ENCODE measurements at regions not wholly inside any gene's neighbourhood (a gene's known extent, or its start where the extent isn't known, plus 50 kb on each side); places are given as distances from the start of the nearest gene placed in this dataset.
"Not testable (repeated sequence)": the region's sequence is repeated elsewhere in the genome, so short reads cannot be mapped to it uniquely, and the experiment has no call there.

DNA sequence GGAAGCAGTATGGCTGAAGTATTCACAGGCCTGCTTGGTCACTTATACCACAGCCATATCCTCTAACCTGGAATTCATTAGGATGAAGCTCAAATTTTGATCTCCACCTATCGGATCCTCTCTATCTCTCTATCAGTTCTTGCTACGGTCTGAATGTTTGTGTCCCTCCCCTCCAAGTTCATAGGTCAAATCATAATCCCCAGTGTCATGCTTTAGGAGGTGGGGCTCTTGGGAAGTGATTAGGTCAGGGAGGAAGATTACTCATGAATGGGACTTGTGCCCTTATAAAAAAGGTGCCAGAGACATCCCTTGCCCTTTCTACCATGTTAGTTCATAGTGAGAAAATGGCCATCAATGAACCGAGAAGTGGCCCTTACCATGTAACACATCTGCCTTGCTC, 190.8 kb upstream of the MYLIP start:
- TF ChIP-seq EP300 (IDR thresholded peaks at IDR 0.05), result no peak
- TF ChIP-seq POLR2A (IDR thresholded peaks at IDR 0.05), result no peak
- TF ChIP-seq, protein P1, sequence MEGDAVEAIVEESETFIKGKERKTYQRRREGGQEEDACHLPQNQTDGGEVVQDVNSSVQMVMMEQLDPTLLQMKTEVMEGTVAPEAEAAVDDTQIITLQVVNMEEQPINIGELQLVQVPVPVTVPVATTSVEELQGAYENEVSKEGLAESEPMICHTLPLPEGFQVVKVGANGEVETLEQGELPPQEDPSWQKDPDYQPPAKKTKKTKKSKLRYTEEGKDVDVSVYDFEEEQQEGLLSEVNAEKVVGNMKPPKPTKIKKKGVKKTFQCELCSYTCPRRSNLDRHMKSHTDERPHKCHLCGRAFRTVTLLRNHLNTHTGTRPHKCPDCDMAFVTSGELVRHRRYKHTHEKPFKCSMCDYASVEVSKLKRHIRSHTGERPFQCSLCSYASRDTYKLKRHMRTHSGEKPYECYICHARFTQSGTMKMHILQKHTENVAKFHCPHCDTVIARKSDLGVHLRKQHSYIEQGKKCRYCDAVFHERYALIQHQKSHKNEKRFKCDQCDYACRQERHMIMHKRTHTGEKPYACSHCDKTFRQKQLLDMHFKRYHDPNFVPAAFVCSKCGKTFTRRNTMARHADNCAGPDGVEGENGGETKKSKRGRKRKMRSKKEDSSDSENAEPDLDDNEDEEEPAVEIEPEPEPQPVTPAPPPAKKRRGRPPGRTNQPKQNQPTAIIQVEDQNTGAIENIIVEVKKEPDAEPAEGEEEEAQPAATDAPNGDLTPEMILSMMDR (IDR thresholded peaks at IDR 0.05), result no peak
- no peaks in the 10 kb centered on the region for H3K36me3 ChIP-seq
- H3K9me3 ChIP-seq, result no peaks in the 10 kb centered on the region
- no peak overlapping the region for H3K27ac ChIP-seq
- H3K4me1 ChIP-seq (ENCODE audit: insufficient read depth), result no peaks in the 10 kb centered on the region
- intact Hi-C loops (cut with DNase I), result no loop called here
- no peaks in the 10 kb centered on the region for H3K27me3 ChIP-seq
- H3K4me3 ChIP-seq, result no peak overlapping the region
- WGBS, 3 donors, result 85 to 91% (median 88%) methylated on average over 3 of the region's 3 CpGs
- no peak for DNase-seq

DNA sequence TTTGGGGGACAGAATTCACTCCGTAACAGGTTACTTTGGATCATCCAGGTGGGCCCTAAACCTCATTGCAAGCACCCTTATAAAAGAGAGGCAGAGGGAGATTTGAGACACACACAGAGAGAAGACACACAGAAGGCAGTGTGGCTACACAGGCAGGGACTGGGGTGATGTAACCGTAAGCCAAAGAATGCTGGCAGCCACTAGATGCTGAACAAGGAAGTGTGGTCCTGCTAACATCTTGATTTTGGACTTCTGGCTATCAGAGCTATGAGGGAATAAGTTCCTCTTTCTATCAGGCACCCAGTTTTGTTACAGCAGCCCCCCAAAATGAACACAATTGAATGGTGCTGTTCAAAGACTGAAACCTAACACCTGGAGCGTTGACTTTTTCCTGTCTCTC, 191.3 kb upstream of the MYLIP start:
- no peaks in the 10 kb centered on the region for H3K27me3 ChIP-seq
- no peak for TF ChIP-seq EP300 (IDR thresholded peaks at IDR 0.05)
- H3K4me1 ChIP-seq (ENCODE audit: insufficient read depth), result no peaks in the 10 kb centered on the region
- no peaks in the 10 kb centered on the region for H3K36me3 ChIP-seq
- H3K4me3 ChIP-seq, result no peak overlapping the region
- WGBS, 3 donors, result 94 to 98% (median 96%) methylated on average over 3 of the region's 3 CpGs
- intact Hi-C loops (cut with DNase I), result no loop called here
- no peak for DNase-seq
- H3K9me3 ChIP-seq, result no peaks in the 10 kb centered on the region
- no peak overlapping the region for H3K27ac ChIP-seq

DNA sequence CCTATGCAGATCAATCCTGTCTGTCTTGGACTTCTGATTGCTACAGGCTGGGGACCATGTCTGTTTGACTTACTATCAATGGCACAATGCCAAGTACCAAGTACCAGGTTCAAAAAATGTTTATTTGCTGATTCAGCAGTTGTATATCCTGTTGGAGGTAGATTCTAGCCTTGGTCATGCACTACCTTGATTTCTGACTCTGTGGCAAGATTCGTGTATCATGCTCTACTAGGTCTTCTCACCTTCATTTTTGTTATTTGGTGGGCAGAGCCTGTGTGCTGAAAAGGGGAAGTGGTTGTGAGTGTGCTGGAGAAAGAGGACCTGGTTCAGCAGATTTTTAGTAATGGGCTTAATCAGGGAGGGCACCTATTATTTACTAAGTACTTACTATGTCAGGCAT, 192.4 kb upstream of the MYLIP start:
- Histone ChIP-seq H3K36me3 (no peaks in the 10 kb centered on the region), H3K4me1 (ENCODE audit: insufficient read depth) (no peaks in the 10 kb centered on the region), H3K4me3 (no peak overlapping the region), H3K27ac (no peak overlapping the region), H3K27me3 (no peaks in the 10 kb centered on the region), H3K9me3 (no peaks in the 10 kb centered on the region)
- no peak for DNase-seq
- TF ChIP-seq, protein P1 (IDR thresholded peaks at IDR 0.05), result no peak
- 68 to 82% (median 74%) methylated on average over 1 of the region's 1 CpG for WGBS, 3 donors
- intact Hi-C loops (cut with DNase I), result no loop called here

DNA sequence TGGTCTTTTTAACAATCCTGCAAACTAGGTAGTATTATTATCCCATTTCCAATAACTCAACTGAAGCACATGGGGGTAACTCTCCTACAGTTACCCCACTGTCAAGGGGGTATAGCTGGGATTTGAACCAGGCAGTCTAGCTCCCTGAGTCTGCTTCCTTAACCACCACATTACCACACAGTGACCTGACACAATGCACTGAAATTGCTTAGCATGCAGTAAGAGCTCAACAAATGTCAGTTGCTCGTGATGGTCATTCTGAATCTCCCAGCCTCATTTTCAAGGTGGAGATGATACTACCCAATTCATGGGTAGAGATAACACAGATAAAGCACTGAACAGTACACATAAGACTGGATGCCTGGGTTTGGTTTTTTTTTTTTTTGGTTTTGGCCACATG, 193.2 kb upstream of the MYLIP start:
- H3K4me1 ChIP-seq (ENCODE audit: insufficient read depth), result no peaks in the 10 kb centered on the region
- H3K27ac ChIP-seq, result no peak overlapping the region
- no peak overlapping the region for H3K4me3 ChIP-seq
- H3K36me3 ChIP-seq, result no peaks in the 10 kb centered on the region
- WGBS, 3 donors, result 95 to 97% (median 96%) methylated on average over 1 of the region's 1 CpG
- intact Hi-C loops (cut with DNase I), result no loop called here
- DNase-seq, result no peak
- no peaks in the 10 kb centered on the region for H3K27me3 ChIP-seq
- H3K9me3 ChIP-seq, result no peaks in the 10 kb centered on the region
- TF ChIP-seq, protein P1 (IDR thresholded peaks at IDR 0.05), result no peak
- TF ChIP-seq POLR2A (IDR thresholded peaks at IDR 0.05) (no peak), EP300 (IDR thresholded peaks at IDR 0.05) (no peak)

DNA sequence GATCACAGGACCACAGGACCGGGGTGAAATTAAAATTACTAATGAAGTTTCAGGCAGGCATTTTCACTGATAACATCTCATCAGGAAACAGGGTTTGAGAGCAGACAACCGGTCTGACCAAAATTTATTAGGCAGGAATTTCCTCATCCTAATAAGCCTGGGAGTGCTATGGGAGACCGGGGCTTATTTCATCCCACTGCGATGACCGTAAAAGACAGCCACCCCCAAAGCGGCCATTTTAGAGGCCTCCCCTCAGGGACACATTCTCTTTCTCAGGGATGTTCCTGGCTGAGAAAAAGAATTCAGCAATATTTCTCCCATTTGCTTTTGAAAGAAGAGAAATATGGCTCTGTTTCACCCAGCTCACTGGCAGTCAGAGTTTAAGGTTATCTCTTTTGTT, 197.2 kb upstream of the MYLIP start:
- H3K27ac ChIP-seq; H3K36me3 ChIP-seq; H3K4me3 ChIP-seq; H3K27me3 ChIP-seq; intact Hi-C loops (cut with DNase I); H3K4me1 ChIP-seq (ENCODE audit: insufficient read depth); DNase-seq; H3K9me3 ChIP-seq: not testable (repeated sequence)
- WGBS, 3 donors, result 89 to 96% (median 95%) methylated on average over 6 of the region's 6 CpGs

DNA sequence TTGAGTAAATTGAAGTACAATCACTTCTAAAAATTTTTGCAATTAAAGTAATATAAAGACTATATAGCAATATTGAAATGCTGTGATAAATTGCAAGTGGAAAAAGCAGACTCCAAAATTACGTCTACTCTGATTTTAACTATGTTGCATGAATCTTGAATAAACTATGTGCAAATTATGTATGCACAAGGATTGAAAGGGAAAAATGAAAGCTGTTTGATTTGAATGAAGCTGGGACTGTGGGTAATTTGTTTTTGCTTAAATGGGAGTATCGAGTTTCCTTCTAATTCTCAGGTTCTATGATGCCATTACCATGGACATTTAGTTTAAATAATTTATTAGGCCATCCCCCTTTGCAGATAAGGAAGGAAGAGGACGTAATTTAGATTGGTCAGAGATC, 198.7 kb upstream of the MYLIP start:
- Histone ChIP-seq H3K27ac (no peak overlapping the region), H3K4me3 (no peak overlapping the region), H3K27me3 (no peaks in the 10 kb centered on the region), H3K36me3 (no peaks in the 10 kb centered on the region), H3K4me1 (ENCODE audit: insufficient read depth) (no peaks in the 10 kb centered on the region), H3K9me3 (no peaks in the 10 kb centered on the region)
- WGBS, 3 donors, result 73 to 85% (median 78%) methylated on average over 3 of the region's 3 CpGs
- DNase-seq, result no peak
- TF ChIP-seq, protein P1 (IDR thresholded peaks at IDR 0.05), result no peak
- intact Hi-C loops (cut with DNase I), result no loop called here

All from ovary (tissue), 7 donors.